Esophagus squamous epithelium (tissue), 4 donors: ENCODE measurements at regions not wholly inside any gene's neighbourhood (a gene's known extent, or its start where the extent isn't known, plus 50 kb on each side); places are given as distances from the start of the nearest gene placed in this dataset.

Source experiments
- POLR2A ChIP-seq, 4 donors: fragments of 450-650 bp; IDR thresholded peaks; one replicate each; pipeline ENCODE4 v1.6.1; 2017; ENCODE audit warnings: antibody characterized with exemption in 4 of 4, mild to moderate bottlenecking in 4 of 4, moderate library complexity in 3 of 4
- TF ChIP-seq, protein P1 (sequence below), 6 experiments: fragments of 450-650 bp in 4 of 6; fragments of 200-600 bp in 2 of 6; sonication (generic) in 2 of 6; IDR thresholded peaks; one replicate each; pipeline ENCODE4 v1.5.1; 2016 to 2019; ENCODE audit warnings: antibody characterized with exemption in 6 of 6, mild to moderate bottlenecking in 4 of 6, moderate library complexity in 4 of 6

DNA sequence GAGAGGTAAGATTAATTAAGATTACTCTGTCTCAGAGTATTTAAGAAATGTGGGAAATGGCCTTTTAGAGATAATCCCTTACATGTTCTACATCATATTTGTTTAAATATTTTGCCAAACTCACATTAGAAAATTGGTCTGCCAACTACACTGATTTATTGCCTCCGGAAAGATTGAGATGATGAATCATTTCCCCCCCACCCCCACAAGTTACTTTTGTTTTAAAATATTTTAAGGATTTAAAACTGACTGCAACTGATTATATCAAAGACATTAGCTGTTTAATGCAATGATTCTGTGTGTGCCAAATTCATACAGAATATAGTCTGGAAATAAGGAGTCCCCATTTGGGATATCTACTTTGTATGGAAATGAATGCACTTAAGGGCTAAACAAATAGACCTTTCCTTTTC is 674.4 kb downstream of the PRR16 start:
- TF ChIP-seq, protein P1, sequence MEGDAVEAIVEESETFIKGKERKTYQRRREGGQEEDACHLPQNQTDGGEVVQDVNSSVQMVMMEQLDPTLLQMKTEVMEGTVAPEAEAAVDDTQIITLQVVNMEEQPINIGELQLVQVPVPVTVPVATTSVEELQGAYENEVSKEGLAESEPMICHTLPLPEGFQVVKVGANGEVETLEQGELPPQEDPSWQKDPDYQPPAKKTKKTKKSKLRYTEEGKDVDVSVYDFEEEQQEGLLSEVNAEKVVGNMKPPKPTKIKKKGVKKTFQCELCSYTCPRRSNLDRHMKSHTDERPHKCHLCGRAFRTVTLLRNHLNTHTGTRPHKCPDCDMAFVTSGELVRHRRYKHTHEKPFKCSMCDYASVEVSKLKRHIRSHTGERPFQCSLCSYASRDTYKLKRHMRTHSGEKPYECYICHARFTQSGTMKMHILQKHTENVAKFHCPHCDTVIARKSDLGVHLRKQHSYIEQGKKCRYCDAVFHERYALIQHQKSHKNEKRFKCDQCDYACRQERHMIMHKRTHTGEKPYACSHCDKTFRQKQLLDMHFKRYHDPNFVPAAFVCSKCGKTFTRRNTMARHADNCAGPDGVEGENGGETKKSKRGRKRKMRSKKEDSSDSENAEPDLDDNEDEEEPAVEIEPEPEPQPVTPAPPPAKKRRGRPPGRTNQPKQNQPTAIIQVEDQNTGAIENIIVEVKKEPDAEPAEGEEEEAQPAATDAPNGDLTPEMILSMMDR (IDR thresholded peaks at IDR 0.05) = no peak
- TF ChIP-seq POLR2A (IDR thresholded peaks at IDR 0.05) = no peak
